Neural cell (in vitro differentiated cells): ENCODE measurements at regions not wholly inside any gene's neighbourhood (a gene's known extent, or its start where the extent isn't known, plus 50 kb on each side); places are given as distances from the start of the nearest gene placed in this dataset.

Experiments
- H2AFZ ChIP-seq: fragments of 200-600, 300-800 bp; sonication (generic), shearing (Covaris generic); 2 replicates; pipeline ENCODE4 v1.6.0; 2014; ENCODE audit warnings: low read depth, mild to moderate bottlenecking, antibody characterized with exemption, low read length, moderate library complexity
- H3F3A ChIP-seq: fragments of 200-600 bp; shearing (Covaris generic); 2 replicates; pipeline ENCODE4 v1.6.1; 2016; ENCODE audit warnings: mild to moderate bottlenecking, moderate library complexity, mixed read lengths, antibody characterized with exemption, low read length; ENCODE audit not compliant: insufficient read depth, poor library complexity, severe bottlenecking
- H3K27ac ChIP-seq: fragments of 200-600, 300-800 bp; sonication (generic), shearing (Covaris generic); 2 replicates; pipeline ENCODE4 v1.5.1; 2014; ENCODE audit warnings: mild to moderate bottlenecking, low read length, moderate library complexity
- H3K27me3 ChIP-seq: fragments of 300-800, 200-600 bp; sonication (generic), shearing (Covaris generic); 2 replicates; pipeline ENCODE4 v1.6.0; 2014; ENCODE audit warnings: mild to moderate bottlenecking, low read depth, low read length, moderate library complexity; ENCODE audit not compliant: insufficient read depth
- H3K36me3 ChIP-seq: fragments of 300-800, 200-600 bp; sonication (generic), shearing (Covaris generic); 2 replicates; pipeline ENCODE4 v1.5.1; 2014; ENCODE audit warnings: mild to moderate bottlenecking, antibody characterized with exemption, low read length, moderate library complexity; ENCODE audit not compliant: insufficient read depth
- H3K4me2 ChIP-seq: fragments of 300-800, 200-600 bp; sonication (generic), shearing (Covaris generic); 2 replicates; pipeline ENCODE4 v1.6.0; 2014; ENCODE audit warnings: mild to moderate bottlenecking, low read length
- H3K4me3 ChIP-seq: fragments of 300-800, 200-600 bp; sonication (generic), shearing (Covaris generic); 2 replicates; pipeline ENCODE4 v1.5.1; 2014; ENCODE audit warnings: mild to moderate bottlenecking, low read length, moderate library complexity
- H3K79me2 ChIP-seq: fragments of 200-600 bp; shearing (Covaris generic); replicated peaks from 2 replicates; pipeline ENCODE4 v1.6.0; 2014; ENCODE audit warnings: mild to moderate bottlenecking, low read length, moderate library complexity; ENCODE audit not compliant: insufficient read depth
- H3K9ac ChIP-seq: fragments of 300-800, 200-600 bp; sonication (generic), shearing (Covaris generic); 2 replicates; pipeline ENCODE4 v1.6.1; 2016; ENCODE audit warnings: mild to moderate bottlenecking, low read length, mixed read lengths
- H3K9me2 ChIP-seq: fragments of 200-600 bp; shearing (Covaris generic); 2 replicates; pipeline ENCODE4 v1.6.1; 2016; ENCODE audit warnings: mild to moderate bottlenecking, low read length, mixed read lengths; ENCODE audit not compliant: insufficient read depth
- H3K9me3 ChIP-seq: fragments of 200-600, 300-800 bp; sonication (generic), shearing (Covaris generic); 2 replicates; pipeline ENCODE4 v1.6.1; 2016; ENCODE audit warnings: mild to moderate bottlenecking, mixed run types, low read length, moderate library complexity, mixed read lengths
- H4K20me1 ChIP-seq: fragments of 200-600 bp; shearing (Covaris generic); 2 replicates; pipeline ENCODE4 v1.6.1; 2016; ENCODE audit warnings: mild to moderate bottlenecking, mixed run types; ENCODE audit not compliant: insufficient read depth
- EP300 ChIP-seq: fragments of 450-650 bp; conservative IDR thresholded peaks from 2 replicates; pipeline ENCODE4 v1.6.1; 2014; ENCODE audit warnings: antibody characterized with exemption, mild to moderate bottlenecking, moderate library complexity; ENCODE audit not compliant: poor library complexity, severe bottlenecking
- EZH2 ChIP-seq: fragments of 200-600, 300-800 bp; shearing (Covaris generic), sonication (generic); IDR thresholded peaks from 2 replicates; pipeline ENCODE4 v1.6.1; 2014; ENCODE audit warnings: antibody characterized with exemption, low read length, borderline replicate concordance, mild to moderate bottlenecking; ENCODE audit not compliant: insufficient read depth, poor library complexity, severe bottlenecking
- MXI1 ChIP-seq: fragments of 450-650 bp; conservative IDR thresholded peaks from 2 replicates; pipeline ENCODE4 v1.6.1; 2014; ENCODE audit warnings: antibody characterized with exemption, mild to moderate bottlenecking; ENCODE audit not compliant: poor library complexity, severe bottlenecking
- POLR2AphosphoS5 ChIP-seq: IDR thresholded peaks from 2 replicates; pipeline ENCODE4 v1.6.1; 2012
- RAD21 ChIP-seq: fragments of 450-650 bp; conservative IDR thresholded peaks from 2 replicates; pipeline ENCODE4 v1.6.1; 2014; ENCODE audit warnings: antibody characterized with exemption, mild to moderate bottlenecking, moderate library complexity
- SMC3 ChIP-seq: fragments of 450-650 bp; conservative IDR thresholded peaks from 2 replicates; pipeline ENCODE4 v1.6.1; 2014; ENCODE audit warnings: antibody characterized with exemption, mild to moderate bottlenecking, moderate library complexity; ENCODE audit not compliant: poor library complexity
- TAF1 ChIP-seq: IDR thresholded peaks from 2 replicates; pipeline ENCODE4 v1.6.1; 2012; ENCODE audit warnings: low read depth
- TF ChIP-seq, protein P1 (sequence below): IDR thresholded peaks from 2 replicates; pipeline ENCODE4 v1.6.1; 2012; ENCODE audit warnings: borderline replicate concordance
- TF ChIP-seq, protein P2 (sequence below): fragments of 450-650 bp; IDR thresholded peaks from 2 replicates; pipeline ENCODE4 v1.5.1; 2014; ENCODE audit warnings: antibody characterized with exemption, mild to moderate bottlenecking, moderate library complexity; ENCODE audit not compliant: poor library complexity, severe bottlenecking

DNA sequence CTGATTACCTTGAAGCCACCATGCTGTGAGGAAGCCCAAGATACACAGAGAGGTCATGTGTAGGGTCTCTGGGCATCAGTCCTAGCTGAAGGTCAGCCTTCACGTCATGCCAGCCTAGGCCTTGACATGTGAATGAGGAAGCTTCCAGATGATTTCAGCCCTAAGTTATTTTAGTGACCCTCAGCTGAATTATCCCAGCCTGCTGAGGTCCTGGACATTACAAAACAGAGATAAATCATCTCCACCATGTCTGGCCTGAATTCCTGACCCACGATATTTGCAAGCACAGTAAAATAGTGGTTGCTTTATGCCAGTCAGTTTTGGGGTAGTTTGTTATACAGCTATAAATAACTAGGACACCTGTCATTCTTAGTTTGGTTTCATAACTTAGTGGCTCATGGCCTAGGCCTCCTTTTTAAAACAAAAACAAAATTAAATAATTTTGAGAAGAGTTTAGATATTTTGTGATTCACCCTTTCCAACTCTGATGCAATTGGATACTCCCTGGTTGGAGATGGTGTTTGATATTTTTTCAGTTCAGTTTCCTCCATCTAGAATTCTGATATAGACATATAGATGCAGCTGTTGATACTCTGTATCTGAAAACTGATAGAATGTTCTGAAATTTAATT lies 571.3 kb upstream of the CLINT1 start:
- H3K27me3 ChIP-seq, result no peaks in the 10 kb centered on the region
- H3K9me2 ChIP-seq, result no peaks in the 10 kb centered on the region
- H3K9me3 ChIP-seq, result no peaks in the 10 kb centered on the region
- no peaks in the 10 kb centered on the region for H3K79me2 ChIP-seq
- no peaks in the 10 kb centered on the region for H3F3A ChIP-seq
- H4K20me1 ChIP-seq, result no peaks in the 10 kb centered on the region
- TF ChIP-seq RAD21 (no peak), EZH2 (no peak), MXI1 (no peak), SMC3 (no peak), TAF1 (no peak), POLR2AphosphoS5 (no peak), EP300 (no peak)
- TF ChIP-seq, protein P1, sequence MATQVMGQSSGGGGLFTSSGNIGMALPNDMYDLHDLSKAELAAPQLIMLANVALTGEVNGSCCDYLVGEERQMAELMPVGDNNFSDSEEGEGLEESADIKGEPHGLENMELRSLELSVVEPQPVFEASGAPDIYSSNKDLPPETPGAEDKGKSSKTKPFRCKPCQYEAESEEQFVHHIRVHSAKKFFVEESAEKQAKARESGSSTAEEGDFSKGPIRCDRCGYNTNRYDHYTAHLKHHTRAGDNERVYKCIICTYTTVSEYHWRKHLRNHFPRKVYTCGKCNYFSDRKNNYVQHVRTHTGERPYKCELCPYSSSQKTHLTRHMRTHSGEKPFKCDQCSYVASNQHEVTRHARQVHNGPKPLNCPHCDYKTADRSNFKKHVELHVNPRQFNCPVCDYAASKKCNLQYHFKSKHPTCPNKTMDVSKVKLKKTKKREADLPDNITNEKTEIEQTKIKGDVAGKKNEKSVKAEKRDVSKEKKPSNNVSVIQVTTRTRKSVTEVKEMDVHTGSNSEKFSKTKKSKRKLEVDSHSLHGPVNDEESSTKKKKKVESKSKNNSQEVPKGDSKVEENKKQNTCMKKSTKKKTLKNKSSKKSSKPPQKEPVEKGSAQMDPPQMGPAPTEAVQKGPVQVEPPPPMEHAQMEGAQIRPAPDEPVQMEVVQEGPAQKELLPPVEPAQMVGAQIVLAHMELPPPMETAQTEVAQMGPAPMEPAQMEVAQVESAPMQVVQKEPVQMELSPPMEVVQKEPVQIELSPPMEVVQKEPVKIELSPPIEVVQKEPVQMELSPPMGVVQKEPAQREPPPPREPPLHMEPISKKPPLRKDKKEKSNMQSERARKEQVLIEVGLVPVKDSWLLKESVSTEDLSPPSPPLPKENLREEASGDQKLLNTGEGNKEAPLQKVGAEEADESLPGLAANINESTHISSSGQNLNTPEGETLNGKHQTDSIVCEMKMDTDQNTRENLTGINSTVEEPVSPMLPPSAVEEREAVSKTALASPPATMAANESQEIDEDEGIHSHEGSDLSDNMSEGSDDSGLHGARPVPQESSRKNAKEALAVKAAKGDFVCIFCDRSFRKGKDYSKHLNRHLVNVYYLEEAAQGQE, result no peak
- H3K27ac ChIP-seq, result no peak overlapping the region
- no peak overlapping the region for H3K9ac ChIP-seq
- H3K4me3 ChIP-seq, result no peak overlapping the region
- H2AFZ ChIP-seq, result no peak overlapping the region
- H3K36me3 ChIP-seq, result no peaks in the 10 kb centered on the region
- H3K4me2 ChIP-seq, result no peak overlapping the region

DNA sequence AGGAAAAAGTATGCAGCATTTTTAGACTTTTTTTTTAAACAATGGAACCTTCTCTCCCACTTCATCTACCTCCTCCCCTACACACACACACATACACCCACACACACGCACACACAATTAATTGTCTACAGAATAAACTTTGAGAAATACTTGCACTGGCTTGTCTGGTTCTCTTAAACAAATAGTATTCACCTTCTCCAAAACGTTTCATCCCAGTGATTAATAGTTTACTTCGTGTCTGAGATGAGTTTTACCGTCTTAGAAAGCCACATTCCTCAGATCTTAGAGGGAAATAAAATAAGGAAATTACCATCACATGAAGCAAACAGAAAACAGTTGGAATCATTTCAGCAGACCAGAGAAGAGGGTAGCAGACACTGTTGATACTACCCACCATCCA lies 570.6 kb upstream of the CLINT1 start:
- H3K9me2 ChIP-seq, result no peaks in the 10 kb centered on the region
- no peaks in the 10 kb centered on the region for H3K9me3 ChIP-seq
- TF ChIP-seq TAF1 (no peak), EZH2 (no peak), EP300 (no peak), SMC3 (no peak)
- H3K9ac ChIP-seq, result no peak overlapping the region
- H3K27me3 ChIP-seq, result no peaks in the 10 kb centered on the region
- no peak overlapping the region for H2AFZ ChIP-seq
- no peaks in the 10 kb centered on the region for H4K20me1 ChIP-seq
- no peak overlapping the region for H3K4me3 ChIP-seq
- no peaks in the 10 kb centered on the region for H3K36me3 ChIP-seq
- H3K4me2 ChIP-seq, result no peak overlapping the region
- H3F3A ChIP-seq, result no peaks in the 10 kb centered on the region
- no peak overlapping the region for H3K27ac ChIP-seq
- H3K79me2 ChIP-seq, result no peaks in the 10 kb centered on the region

DNA sequence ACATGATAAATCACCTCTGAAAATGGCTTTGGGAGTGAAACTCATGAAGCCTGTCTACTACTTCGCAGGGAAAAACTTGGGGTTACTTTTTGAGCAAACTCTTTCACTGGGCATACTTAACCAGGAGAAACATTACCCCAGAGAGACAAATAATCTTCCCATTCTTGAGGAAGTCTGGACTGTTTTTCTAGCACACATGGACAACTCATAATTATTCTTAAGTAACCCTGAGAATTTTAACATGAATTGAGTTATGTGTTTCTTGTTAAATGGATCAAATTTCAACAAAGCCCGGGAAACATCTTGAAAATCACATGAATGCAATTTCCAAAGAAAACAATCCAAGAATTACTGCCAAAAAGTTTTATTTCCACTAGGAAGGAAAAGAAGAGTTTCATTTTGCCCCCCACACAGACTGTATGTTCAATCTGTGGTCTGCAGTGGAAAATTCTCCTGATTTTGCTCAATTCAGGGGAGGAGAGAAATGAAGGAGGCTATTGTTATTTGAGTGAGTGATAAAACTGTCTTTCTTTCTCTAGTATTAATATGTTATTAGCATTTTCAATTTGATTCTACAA lies 564.8 kb upstream of the CLINT1 start:
- H3K9ac ChIP-seq, result no peak overlapping the region
- no peak overlapping the region for H3K4me2 ChIP-seq
- H3K4me3 ChIP-seq, result no peak overlapping the region
- no peak for TF ChIP-seq TAF1
- TF ChIP-seq POLR2AphosphoS5, result no peak
- no peak for TF ChIP-seq RAD21
- TF ChIP-seq, protein P2, sequence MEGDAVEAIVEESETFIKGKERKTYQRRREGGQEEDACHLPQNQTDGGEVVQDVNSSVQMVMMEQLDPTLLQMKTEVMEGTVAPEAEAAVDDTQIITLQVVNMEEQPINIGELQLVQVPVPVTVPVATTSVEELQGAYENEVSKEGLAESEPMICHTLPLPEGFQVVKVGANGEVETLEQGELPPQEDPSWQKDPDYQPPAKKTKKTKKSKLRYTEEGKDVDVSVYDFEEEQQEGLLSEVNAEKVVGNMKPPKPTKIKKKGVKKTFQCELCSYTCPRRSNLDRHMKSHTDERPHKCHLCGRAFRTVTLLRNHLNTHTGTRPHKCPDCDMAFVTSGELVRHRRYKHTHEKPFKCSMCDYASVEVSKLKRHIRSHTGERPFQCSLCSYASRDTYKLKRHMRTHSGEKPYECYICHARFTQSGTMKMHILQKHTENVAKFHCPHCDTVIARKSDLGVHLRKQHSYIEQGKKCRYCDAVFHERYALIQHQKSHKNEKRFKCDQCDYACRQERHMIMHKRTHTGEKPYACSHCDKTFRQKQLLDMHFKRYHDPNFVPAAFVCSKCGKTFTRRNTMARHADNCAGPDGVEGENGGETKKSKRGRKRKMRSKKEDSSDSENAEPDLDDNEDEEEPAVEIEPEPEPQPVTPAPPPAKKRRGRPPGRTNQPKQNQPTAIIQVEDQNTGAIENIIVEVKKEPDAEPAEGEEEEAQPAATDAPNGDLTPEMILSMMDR, result no peak
- no peak for TF ChIP-seq SMC3
- TF ChIP-seq MXI1, result no peak
- TF ChIP-seq, protein P1, result no peak
- TF ChIP-seq EZH2, result no peak
- TF ChIP-seq EP300, result no peak
- H3K27ac ChIP-seq, result no peak overlapping the region
- no peak overlapping the region for H2AFZ ChIP-seq
- no peaks in the 10 kb centered on the region for H4K20me1 ChIP-seq
- H3K36me3 ChIP-seq, result no peaks in the 10 kb centered on the region
- H3K9me3 ChIP-seq, result no peaks in the 10 kb centered on the region
- no peaks in the 10 kb centered on the region for H3K27me3 ChIP-seq
- no peaks in the 10 kb centered on the region for H3K9me2 ChIP-seq
- H3K79me2 ChIP-seq, result no peaks in the 10 kb centered on the region
- no peaks in the 10 kb centered on the region for H3F3A ChIP-seq
